AG09319 (cell line): ENCODE measurements at regions not wholly inside any gene's neighbourhood (a gene's known extent, or its start where the extent isn't known, plus 50 kb on each side); places are given as distances from the start of the nearest gene placed in this dataset.
A peak's percentile ranks its signal among the peaks of the same experiment; 100 is the strongest.

ENCODE experiments used
- DNase-seq: peaks from one replicate; pipeline ENCODE4 v3.0.0-alpha.2; 2010; ENCODE audit warnings: low read depth; ENCODE audit errors: extremely low read depth
- CTCF ChIP-seq: IDR thresholded peaks from 2 replicates; pipeline ENCODE4 v1.5.1; 2011; ENCODE audit warnings: low read depth, mild to moderate bottlenecking, inconsistent platforms, low read length, moderate library complexity

GRCh38 chr18:25646971-25647370 lies 295.0 kb upstream of the ZNF521 start:
- no peak for TF ChIP-seq CTCF
- DNase-seq = peak; percentile 57

GRCh38 chr18:25639596-25639995 lies 287.6 kb upstream of the ZNF521 start:
- TF ChIP-seq CTCF = no peak
- DNase-seq = no peak

GRCh38 chr18:25633563-25633962 lies 281.6 kb upstream of the ZNF521 start:
- DNase-seq = no peak
- no peak for TF ChIP-seq CTCF

- TF ChIP-seq CTCF = no peak
- no peak for DNase-seq
Measured at GRCh38 chr18:25630682-25631081, 278.7 kb upstream of the ZNF521 start.

- DNase-seq = no peak
- TF ChIP-seq CTCF = no peak
Measured at GRCh38 chr18:25621682-25622081, 269.7 kb upstream of the ZNF521 start.

GRCh38 chr18:25621144-25621543 lies 269.2 kb upstream of the ZNF521 start:
- no peak for TF ChIP-seq CTCF
- DNase-seq = no peak

- TF ChIP-seq CTCF = no peak
- DNase-seq = no peak
Measured at GRCh38 chr18:25614168-25614567, 262.2 kb upstream of the ZNF521 start.
